A204.1 (cell line): ENCODE measurements at regions not wholly inside any gene's neighbourhood (a gene's known extent, or its start where the extent isn't known, plus 50 kb on each side); places are given as distances from the start of the nearest gene placed in this dataset.
"Not testable (repeated sequence)": the region's sequence is repeated elsewhere in the genome, so short reads cannot be mapped to it uniquely, and the experiment has no call there.

Experiments used
- FAIRE-seq: peaks from 2 replicates; lab custom pipeline; 2012; peaks lifted over from hg19 to GRCh38; lab: Jason Lieb, UNC

DNA sequence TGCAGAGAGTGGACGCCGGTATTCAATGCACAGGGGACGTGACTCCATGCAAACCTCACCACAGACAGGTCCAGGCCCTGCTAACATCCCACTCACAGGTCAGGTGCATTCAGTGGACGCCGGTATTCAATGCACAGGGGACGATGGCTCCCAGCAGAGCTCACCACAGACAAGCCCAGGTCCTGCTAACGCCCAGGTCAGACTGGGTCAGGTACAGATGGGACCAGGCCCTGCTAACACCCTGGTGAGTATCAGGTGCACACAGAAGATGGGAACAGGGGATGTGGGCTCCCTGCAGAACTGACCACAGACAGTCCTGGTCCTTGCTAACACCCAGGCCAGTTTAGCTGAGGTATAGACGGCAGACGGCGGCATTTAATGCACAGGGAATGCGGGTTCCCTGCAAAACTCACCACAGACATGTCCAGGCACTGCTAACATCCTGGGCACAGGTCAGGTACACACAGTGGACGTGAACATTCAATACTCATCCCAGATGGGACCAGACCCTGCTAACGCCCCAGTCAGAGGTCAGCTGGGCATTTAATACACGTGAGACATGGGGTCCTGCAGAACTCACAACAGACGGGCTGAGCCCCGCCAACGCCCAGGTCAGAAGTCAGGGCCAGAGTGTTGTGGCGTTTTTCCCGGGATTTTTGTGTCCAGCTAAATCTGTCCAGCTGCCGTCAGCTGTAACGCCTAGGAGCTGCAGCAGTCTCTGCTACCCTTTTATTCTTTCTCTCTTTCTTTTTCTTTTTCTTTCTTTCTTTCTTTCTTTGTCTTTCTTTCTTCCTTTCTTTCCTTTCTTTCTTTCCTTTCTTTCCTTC lies 99.2 kb downstream of the SHOX start:
- FAIRE-seq: no peak

DNA sequence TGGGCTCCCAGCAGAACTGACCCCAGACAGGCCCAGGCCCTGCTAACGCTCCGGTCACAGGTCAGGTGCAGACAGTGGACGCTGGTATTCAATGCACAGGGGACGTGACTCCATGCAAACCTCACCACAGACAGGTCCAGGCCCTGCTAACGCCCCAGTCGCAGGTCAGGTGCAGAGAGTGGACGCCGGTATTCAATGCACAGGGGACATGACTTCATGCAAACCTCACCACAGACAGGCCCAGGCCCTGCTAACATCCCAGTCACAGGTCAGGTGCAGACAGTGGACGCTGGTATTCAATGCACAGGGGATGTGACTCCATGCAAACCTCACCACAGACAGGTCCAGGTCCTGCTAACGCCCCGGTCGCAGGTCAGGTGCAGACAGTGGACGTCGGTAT lies 98.5 kb downstream of the SHOX start:
- not testable (repeated sequence) for FAIRE-seq

DNA sequence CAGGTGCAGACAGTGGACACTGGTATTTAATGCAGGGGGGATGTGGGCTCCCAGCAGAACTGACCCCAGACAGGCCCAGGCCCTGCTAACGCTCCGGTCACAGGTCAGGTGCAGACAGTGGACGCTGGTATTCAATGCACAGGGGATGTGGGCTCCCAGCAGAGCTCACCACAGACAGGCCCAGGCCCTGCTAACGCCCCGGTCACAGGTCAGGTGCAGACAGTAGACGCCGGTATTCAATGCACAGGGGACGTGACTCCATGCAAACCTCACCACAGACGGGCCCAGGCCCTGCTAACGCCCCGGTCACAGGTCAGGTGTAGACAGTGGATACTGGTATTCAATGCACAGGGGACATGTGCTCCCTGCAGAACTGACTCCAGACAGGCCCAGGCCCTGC lies 98.0 kb downstream of the SHOX start:
- FAIRE-seq: not testable (repeated sequence)

DNA sequence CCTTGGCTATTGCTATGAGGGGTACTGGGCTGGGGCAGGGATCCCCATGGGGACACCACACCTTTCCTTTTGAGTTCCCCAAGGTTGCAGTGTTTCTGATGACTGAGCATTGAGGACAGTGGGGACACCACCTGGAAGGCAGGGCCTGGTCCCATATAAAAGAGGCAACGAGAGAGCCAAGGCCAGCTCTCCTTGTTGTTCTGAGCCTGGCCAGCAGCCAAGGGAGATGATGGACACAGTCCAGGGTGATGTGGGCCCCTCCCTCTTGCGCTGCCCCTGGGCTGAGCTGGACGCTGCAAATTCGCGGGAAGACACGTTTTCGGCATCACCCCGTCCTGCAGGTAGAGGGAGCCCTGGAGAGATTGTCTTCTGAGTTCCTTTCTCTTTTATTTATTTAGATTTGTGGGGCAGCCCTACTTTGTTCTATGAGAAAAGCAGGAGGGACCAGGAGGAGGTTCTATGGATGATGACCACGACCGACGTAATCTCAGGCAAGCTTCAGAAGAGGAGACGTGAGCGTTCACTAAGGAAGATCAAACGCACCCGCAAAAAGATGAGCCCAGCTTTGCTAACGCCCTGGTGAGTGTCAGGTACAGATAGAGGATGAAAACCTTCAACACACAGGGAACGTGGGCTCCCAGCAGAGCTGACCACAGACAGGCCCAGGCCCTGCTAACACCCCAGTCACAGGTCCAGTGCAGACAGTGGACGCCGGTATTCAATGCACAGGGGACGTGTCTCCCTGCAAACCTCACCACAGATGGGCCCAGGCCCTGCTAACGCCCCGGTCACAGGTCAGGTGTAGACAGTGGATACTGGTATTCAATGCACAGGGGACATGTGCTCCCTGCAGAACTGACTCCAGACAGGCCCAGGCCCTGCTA lies 97.4 kb downstream of the SHOX start:
- FAIRE-seq: no peak

DNA sequence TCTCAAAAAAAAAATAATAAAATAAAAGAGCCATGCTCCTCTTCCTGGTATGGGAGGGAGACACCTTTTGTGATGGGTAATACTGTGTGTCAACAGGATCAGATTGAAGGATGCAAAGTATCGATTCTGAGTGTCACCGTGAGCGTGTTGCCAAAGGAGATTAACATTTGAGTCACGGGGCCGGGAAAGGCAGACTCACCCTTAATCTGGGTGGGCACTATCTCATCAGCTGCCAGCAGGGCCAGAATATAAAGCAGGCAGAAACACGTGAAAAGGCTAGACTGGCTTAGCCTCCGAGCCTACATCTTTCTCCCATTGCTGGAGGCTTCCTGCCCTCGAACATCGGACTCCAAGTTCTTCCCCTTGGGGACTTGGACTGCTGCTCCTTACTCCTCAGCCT lies 95.4 kb downstream of the SHOX start:
- FAIRE-seq: no peak

DNA sequence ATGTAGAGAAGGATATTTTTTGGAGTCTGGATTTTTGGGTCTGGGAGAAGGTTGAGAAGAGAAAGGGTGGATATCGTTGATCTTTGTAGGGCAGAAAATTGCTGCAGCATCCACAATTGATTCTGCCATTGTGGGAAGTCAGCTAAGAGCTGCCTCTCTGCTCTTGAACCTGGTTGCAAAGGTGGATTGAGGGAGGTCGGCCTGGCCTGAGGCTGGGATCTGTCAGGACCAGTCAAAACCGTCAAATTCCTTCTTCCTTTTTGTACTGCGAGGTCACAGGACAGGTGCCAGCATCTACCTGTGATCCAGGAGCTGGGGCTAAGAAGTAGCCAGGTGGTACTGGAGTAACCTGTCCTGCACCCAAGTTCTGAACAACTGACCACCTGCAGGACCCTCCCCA lies 93.7 kb downstream of the SHOX start:
- FAIRE-seq: no peak

DNA sequence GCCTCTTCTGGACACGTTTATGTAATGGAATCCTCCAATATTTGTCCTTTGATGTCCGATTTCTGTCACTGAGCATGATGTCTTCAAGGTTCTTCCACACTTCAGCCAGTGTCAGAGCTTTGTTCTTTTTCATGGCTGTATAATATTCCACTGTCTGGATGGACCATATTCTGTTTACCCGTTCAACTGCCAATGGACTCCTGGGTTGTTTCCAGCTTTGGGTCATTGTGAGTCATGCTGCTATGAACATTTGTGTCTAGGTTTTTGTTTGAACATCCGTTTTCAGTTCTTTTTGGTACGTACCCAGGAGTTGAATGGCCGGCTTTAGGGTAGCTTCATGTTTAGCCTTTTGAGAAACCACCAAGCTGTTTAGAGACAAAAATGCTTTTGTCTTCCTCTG lies 93.2 kb downstream of the SHOX start:
- no peak for FAIRE-seq

DNA sequence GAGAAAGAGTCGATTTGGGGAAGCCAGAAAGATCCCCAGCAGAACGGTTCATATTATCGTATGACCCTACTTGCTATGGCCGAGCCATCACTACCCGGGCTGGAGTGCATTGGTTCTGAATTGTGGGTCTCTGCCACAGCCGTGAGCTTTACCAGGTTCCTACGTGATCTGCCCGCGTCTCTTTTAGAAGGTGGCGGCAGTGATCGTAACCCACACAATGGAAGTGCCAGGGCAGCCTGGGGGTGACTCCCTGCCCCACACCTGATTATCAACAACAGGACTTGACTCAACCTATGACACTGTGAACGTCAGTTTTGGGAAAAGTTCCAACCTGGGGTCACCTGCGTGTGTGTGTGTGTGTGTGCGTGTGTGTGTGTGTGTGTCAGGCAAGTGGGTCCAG lies 90.8 kb downstream of the SHOX start:
- FAIRE-seq: no peak

DNA sequence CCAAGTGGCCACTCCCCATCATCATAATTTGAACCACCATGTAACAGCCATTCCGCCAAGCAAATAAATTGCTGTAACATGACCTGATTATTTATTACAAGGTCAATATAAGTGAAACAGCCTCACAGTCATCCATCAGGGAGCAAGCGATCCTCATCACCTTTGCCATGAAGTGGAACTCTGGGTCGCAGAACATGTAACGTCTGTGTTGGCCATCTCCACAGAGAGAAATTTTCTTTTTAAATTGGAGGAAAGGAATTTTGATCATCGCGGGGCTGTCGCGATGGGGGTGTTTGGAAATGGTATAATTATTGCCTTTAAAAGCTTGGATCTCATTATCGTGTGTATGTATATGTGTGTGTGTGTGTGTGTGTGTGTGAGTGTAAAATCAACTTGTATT lies 90.2 kb downstream of the SHOX start:
- FAIRE-seq: no peak

DNA sequence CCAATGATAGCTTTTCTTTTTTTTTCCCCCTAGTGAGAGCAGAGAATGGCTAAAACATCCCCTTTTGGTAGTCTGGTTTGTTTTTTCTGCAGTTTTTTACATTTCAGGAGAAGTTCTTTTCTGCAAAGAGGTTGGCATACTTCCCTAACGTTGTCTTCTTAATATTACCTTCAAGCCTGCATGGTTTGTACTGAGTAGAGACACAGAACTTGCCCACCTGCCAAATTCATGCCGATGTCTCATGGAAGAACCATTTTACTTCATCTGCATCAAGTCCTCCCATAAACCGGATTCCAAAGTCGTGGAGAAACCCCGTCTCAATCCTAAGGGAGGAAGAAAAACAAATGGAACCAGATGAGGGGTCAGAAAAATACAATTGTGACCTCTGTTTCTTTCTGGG lies 89.7 kb downstream of the SHOX start:
- FAIRE-seq: no peak

DNA sequence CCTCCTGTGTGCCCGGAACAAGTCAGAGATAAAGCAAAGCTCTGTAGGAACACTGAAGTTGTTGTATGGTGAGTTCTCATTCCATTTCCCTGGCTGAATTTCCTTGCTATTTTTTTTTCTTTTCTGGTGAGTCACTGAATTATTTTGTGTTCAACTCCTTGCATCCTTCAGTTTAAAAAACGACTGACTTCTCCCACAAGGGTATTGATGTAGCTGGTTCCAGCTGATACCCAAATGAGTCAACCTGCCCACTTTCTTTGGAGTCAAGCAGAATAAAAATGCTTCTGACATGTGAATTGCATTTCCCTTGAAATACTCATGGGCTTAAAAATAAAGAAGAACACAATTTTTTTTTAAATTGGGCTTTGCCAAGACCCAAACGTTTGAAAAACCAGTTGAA lies 85.5 kb downstream of the SHOX start:
- peak; percentile 94 for FAIRE-seq

DNA sequence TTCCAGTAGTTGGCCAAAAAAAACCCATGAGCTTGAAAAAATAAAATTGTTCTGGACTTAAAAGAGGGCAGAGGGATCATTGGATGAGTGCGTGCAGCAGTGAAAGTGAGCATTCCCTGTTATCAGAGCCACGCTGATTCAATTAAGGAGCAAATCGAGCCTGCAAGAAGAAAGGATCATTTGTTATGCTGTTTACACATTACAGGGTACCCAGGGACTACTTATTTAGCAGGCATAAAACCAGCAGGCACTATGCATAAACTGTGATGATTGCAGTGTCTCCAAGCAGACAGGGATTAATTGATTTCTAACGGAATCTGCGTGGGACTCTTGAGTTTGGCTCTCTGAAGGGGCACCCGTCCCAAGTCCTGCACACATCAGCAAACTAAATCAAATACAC lies 83.5 kb downstream of the SHOX start:
- FAIRE-seq: no peak
